ENCODE measurements at regions not wholly inside any gene's neighbourhood (a gene's known extent, or its start where the extent isn't known, plus 50 kb on each side); places are given as distances from the start of the nearest gene placed in this dataset.

DNA sequence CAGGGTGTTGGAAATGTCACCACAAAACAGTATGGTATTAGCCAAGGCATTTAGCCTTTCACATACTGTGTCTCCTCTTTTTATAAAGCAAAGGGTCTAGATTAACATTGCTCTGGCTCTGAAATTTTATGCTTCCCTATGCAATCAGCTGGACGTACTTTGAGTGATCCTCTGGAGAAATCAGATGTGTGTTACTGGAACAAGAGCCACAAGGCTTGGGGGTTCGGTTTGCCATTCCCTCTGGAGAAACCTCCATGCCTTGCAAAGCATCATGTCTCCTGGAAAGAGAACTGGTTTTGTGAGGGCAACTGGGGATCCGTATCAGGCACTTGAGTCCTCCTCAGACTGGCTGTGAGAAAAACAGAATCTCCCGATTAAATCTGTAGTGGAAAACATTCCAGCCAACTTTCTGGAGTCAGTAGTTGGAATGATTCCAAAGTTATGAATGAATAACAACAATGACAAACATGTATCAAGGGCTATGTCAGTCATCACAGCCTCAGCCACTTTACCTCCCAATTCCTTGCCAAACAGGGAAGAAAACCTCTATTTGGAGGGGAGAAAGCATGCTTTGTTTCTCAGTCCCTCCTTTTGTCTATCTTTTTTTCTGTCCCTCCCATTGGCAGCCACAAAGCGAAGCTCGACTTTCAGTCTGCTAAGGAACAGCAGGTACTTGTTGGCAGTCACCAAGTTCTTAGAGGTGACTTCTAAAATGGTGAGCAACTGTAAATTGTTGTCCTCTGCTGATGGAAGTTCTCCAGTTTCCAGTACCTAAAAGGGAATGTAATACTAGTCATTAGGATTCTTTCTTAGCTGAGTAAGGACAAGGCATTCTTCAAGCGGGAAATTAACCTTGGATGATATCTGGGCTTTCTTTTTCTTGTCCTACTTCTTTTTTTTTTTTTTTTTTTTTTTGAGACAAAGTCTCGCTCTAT, 864.8 kb upstream of the AUTS2 start:
- TF ChIP-seq CTCF (IDR thresholded peaks at IDR 0.05) (no peak), POLR2A (IDR thresholded peaks at IDR 0.05) (no peak)
